B cell (primary cell): ENCODE measurements at regions not wholly inside any gene's neighbourhood (a gene's known extent, or its start where the extent isn't known, plus 50 kb on each side); places are given as distances from the start of the nearest gene placed in this dataset.

ENCODE experiments used
- ATAC-seq: fragments of 200-7000 bp; cut with Tn5 transposase; one replicate; pipeline ENCODE4 v1.10.0; 2021; ENCODE audit warnings: low read depth, mild to moderate bottlenecking, moderate number of reproducible peaks, moderate library complexity
- CTCF ChIA-PET: fragments of 350-600 bp; sonication (Branson Sonifier 250); formaldehyde crosslinking; loops from one replicate; lab custom pipeline; 2021; ENCODE audit warnings: antibody characterized with exemption, inconsistent platforms; lab: Charles Lee
- POLR2A ChIA-PET: fragments of 350-600 bp; sonication (Branson Sonifier 250); formaldehyde crosslinking; loops from one replicate; lab custom pipeline; 2021; ENCODE audit warnings: antibody characterized with exemption; lab: Charles Lee
- DNase-seq: peaks from one replicate; pipeline ENCODE4 v3.0.0; 2013
- H2AFZ ChIP-seq: 2 replicates; pipeline ENCODE4 v1.6.1; 2012; ENCODE audit warnings: mild to moderate bottlenecking, low read depth, low read length; ENCODE audit not compliant: insufficient read depth, poor library complexity, severe bottlenecking
- H3K27ac ChIP-seq, 2 donors: 1 replicate in 1 of 2; 2 replicates in 1 of 2; pipeline ENCODE4 v1.5.1; 2012 to 2013; ENCODE audit warnings: low read length in 2 of 2, mild to moderate bottlenecking in 2 of 2, moderate library complexity in 1 of 2
- H3K27me3 ChIP-seq, 4 experiments: fragments of 200-600 bp in 1 of 4; sonication (generic) in 1 of 4; replicated peaks in 1 of 4; 1 replicate in 2 of 4; 2 replicates in 2 of 4; pipeline versions ENCODE4 v1.6.1 to v1.7.0; 2013 to 2016; ENCODE audit warnings: low read length in 3 of 4, mild to moderate bottlenecking in 2 of 4, mixed read lengths in 1 of 4, moderate library complexity in 1 of 4; ENCODE audit not compliant: insufficient read depth in 4 of 4, control insufficient read depth in 3 of 4; ENCODE audit errors: control extremely low read depth in 1 of 4
- H3K36me3 ChIP-seq, 2 experiments: replicated peaks in 1 of 2; 1 replicate in 1 of 2; 2 replicates in 1 of 2; pipeline versions ENCODE4 v1.6.1 to v1.7.1; 2013; ENCODE audit warnings: low read length in 1 of 2; ENCODE audit not compliant: insufficient read depth in 2 of 2, control insufficient read depth in 1 of 2; ENCODE audit errors: control extremely low read depth in 1 of 2, extremely low read depth in 1 of 2
- H3K4me1 ChIP-seq, 2 donors: fragments of 200-600 bp in 1 of 2; sonication (generic) in 1 of 2; 1 replicate in 1 of 2; 2 replicates in 1 of 2; pipeline versions ENCODE4 v1.5.1 to v1.6.1; 2013 to 2017; ENCODE audit warnings: low read length in 2 of 2; ENCODE audit not compliant: control insufficient read depth in 2 of 2, insufficient read depth in 2 of 2
- H3K4me2 ChIP-seq: replicated peaks from 2 replicates; pipeline ENCODE3; 2012; ENCODE audit warnings: mild to moderate bottlenecking, low read depth, low read length; ENCODE audit not compliant: poor library complexity, severe bottlenecking
- H3K4me3 ChIP-seq, 5 experiments: fragments of 200-600 bp in 1 of 5; sonication (generic) in 1 of 5; 1 replicate in 3 of 5; 2 replicates in 2 of 5; pipeline versions ENCODE4 v1.5.1 to v1.7.0; 2011 to 2016; ENCODE audit warnings: low read length in 4 of 5, mild to moderate bottlenecking in 4 of 5, low read depth in 2 of 5, control low read depth in 1 of 5, moderate library complexity in 1 of 5; ENCODE audit not compliant: insufficient read depth in 1 of 5; ENCODE audit errors: control extremely low read depth in 1 of 5, extremely low read depth in 1 of 5
- H3K79me2 ChIP-seq: fragments of 200-600 bp; sonication (generic); one replicate; pipeline ENCODE4 v1.6.0; 2016; ENCODE audit warnings: low read length; ENCODE audit not compliant: control insufficient read depth, insufficient read depth
- H3K9ac ChIP-seq: fragments of 200-600 bp; sonication (generic); 2 replicates; pipeline ENCODE4 v1.6.1; 2017; ENCODE audit warnings: mild to moderate bottlenecking, low read length, moderate library complexity
- H3K9me3 ChIP-seq, 3 donors: one replicate each; pipeline versions ENCODE4 v1.6.1 to v1.7.1; 2013; ENCODE audit warnings: low read length in 2 of 3; ENCODE audit not compliant: control insufficient read depth in 2 of 3, insufficient read depth in 1 of 3; ENCODE audit errors: control extremely low read depth in 1 of 3
- H4K20me1 ChIP-seq: 2 replicates; pipeline ENCODE4 v1.6.0; 2012; ENCODE audit warnings: mild to moderate bottlenecking, low read length; ENCODE audit not compliant: insufficient read depth, control insufficient read depth, poor library complexity, severe bottlenecking
- H3K27ac Mint-ChIP-seq: one replicate; pipeline ENCODE4 v1.8.0; 2021; ENCODE audit warnings: mixed read lengths
- H3K27me3 Mint-ChIP-seq: one replicate; pipeline ENCODE4 v1.8.0; 2021; ENCODE audit warnings: mixed read lengths
- H3K4me1 Mint-ChIP-seq: one replicate; pipeline ENCODE4 v1.8.0; 2021; ENCODE audit warnings: mixed read lengths
- H3K4me3 Mint-ChIP-seq: one replicate; pipeline ENCODE4 v1.8.0; 2021; ENCODE audit warnings: mixed read lengths
- H3K9me3 Mint-ChIP-seq: one replicate; pipeline ENCODE4 v1.8.0; 2022; ENCODE audit warnings: mixed read lengths; ENCODE audit not compliant: insufficient read depth
- CTCF ChIP-seq: fragments of 200-600 bp; IDR thresholded peaks from one replicate; pipeline ENCODE4 v1.8.0; 2022; ENCODE audit warnings: antibody characterized with exemption, mild to moderate bottlenecking
- EZH2 ChIP-seq: IDR thresholded peaks from 2 replicates; pipeline ENCODE4 v1.6.1; 2012; ENCODE audit warnings: borderline replicate concordance, low read depth, mild to moderate bottlenecking, moderate library complexity, low read length; ENCODE audit not compliant: insufficient read depth, poor library complexity, severe bottlenecking
- WGBS: methylation state at CpG from one replicate; pipeline ENCODE4 v1.1.5; 2013; ENCODE audit warnings: missing lambda C conversion rate; ENCODE audit not compliant: insufficient coverage; 5-methylcytosine and 5-hydroxymethylcytosine counted together
- intact Hi-C: fragments of 100-400 bp; cut with micrococcal nuclease; formaldehyde crosslinking; loops from one replicate; pipeline ENCODE4 v1.10.0; 2022

- Histone ChIP-seq H2AFZ (no peak overlapping the region), H3K27ac (no peak overlapping the region), H3K9ac (no peak overlapping the region), H3K27me3 (no peaks in the 10 kb centered on the region), H3K4me2 (no peak overlapping the region), H3K9me3 (peaks cover 0 to 6% (median 0%) of the 10 kb centered on the region in 3 donors), H3K36me3 (no peaks in the 10 kb centered on the region), H3K4me1 (no peaks in the 10 kb centered on the region), H3K79me2 (no peaks in the 10 kb centered on the region), H3K4me3 (no peak overlapping the region), H4K20me1 (no peaks in the 10 kb centered on the region)
- 59% methylated on average over 6 of the region's 10 CpGs for WGBS
- intact Hi-C loops = no loop called here
- DNase-seq (no peak), ATAC-seq (no peak)
- ChIA-PET CTCF (no interaction called here), POLR2A (no interaction called here)
- no peaks in the 10 kb centered on the region for H3K4me1 Mint-ChIP-seq
- no peak overlapping the region for H3K27ac Mint-ChIP-seq
- peaks cover 2% of the 10 kb centered on the region for H3K9me3 Mint-ChIP-seq
- no peak overlapping the region for H3K4me3 Mint-ChIP-seq
- H3K27me3 Mint-ChIP-seq = peaks cover 13% of the 10 kb centered on the region
- TF ChIP-seq EZH2 = no peak
- no peak for TF ChIP-seq CTCF
Measured at GRCh38 chr9:96061293-96061987, 185.9 kb downstream of the ERCC6L2 start.

GRCh38 chr9:96058218-96058617 lies 182.7 kb downstream of the ERCC6L2 start:
- H3K27ac Mint-ChIP-seq = no peak overlapping the region

More at GRCh38 chr9:96058218-96058617, 182.7 kb downstream of the ERCC6L2 start:
- Histone ChIP-seq H3K79me2 (no peaks in the 10 kb centered on the region), H3K4me2 (no peak overlapping the region), H3K9ac (no peak overlapping the region), H3K4me3 (no peak overlapping the region), H3K36me3 (no peaks in the 10 kb centered on the region), H3K27ac (no peak overlapping the region), H2AFZ (no peak overlapping the region), H4K20me1 (no peaks in the 10 kb centered on the region), H3K27me3 (no peaks in the 10 kb centered on the region), H3K9me3 (peaks cover 0 to 11% (median 0%) of the 10 kb centered on the region in 3 donors), H3K4me1 (no peaks in the 10 kb centered on the region)
- peaks cover 11% of the 10 kb centered on the region for H3K27me3 Mint-ChIP-seq
- CTCF ChIA-PET = interaction anchor here (0.6 kb wide), 1 partner anchor 245 kb away, joined by 6 read pairs; no protein-coding TSS in a partner anchor
- no peaks in the 10 kb centered on the region for H3K4me1 Mint-ChIP-seq
- no peak for DNase-seq
- H3K9me3 Mint-ChIP-seq = peaks cover 2% of the 10 kb centered on the region
- TF ChIP-seq EZH2 (no peak), CTCF (no peak)
- POLR2A ChIA-PET = no interaction called here
- intact Hi-C loops = no loop called here
- H3K4me3 Mint-ChIP-seq = no peak overlapping the region
- no peak for ATAC-seq
- WGBS = no CpG with 5 or more reads among the region's 2 CpGs
